ENCODE measurements at regions not wholly inside any gene's neighbourhood (a gene's known extent, or its start where the extent isn't known, plus 50 kb on each side); places are given as distances from the start of the nearest gene placed in this dataset.
A peak's percentile ranks its signal among the peaks of the same experiment; 100 is the strongest.

- DNase-seq (ENCODE audit: low spot score), result no peak
Observed at GRCh38 chr20:22339946-22340345, 244.4 kb downstream of the FOXA2 start.

GRCh38 chr20:22339091-22339881, 245.1 kb downstream of the FOXA2 start:
- Histone ChIP-seq H3K27ac (no peak overlapping the region), H3K4me3 (no peak overlapping the region)
- peak; percentile 46 for TF ChIP-seq CTCF (IDR thresholded peaks at IDR 0.05)
- no peak for DNase-seq (ENCODE audit: low spot score)

More at GRCh38 chr20:22339946-22340345, 244.4 kb downstream of the FOXA2 start:
- no peak overlapping the region for H3K27ac ChIP-seq
- H3K4me3 ChIP-seq, result no peak overlapping the region
- TF ChIP-seq CTCF (IDR thresholded peaks at IDR 0.05), result no peak

- no peak for TF ChIP-seq CTCF (IDR thresholded peaks at IDR 0.05)
- Histone ChIP-seq H3K27ac (no peak overlapping the region), H3K4me3 (no peak overlapping the region)
- DNase-seq (ENCODE audit: low spot score), result no peak
Observed at GRCh38 chr20:22338140-22338708, 246.1 kb downstream of the FOXA2 start.

GRCh38 chr20:22335210-22335609, 249.2 kb downstream of the FOXA2 start:
- Histone ChIP-seq H3K27ac (no peak overlapping the region), H3K4me3 (no peak overlapping the region)
- DNase-seq (ENCODE audit: low spot score), result no peak
- no peak for TF ChIP-seq CTCF (IDR thresholded peaks at IDR 0.05)

GRCh38 chr20:22333885-22334545, 250.4 kb downstream of the FOXA2 start:
- TF ChIP-seq CTCF (IDR thresholded peaks at IDR 0.05), result peak; percentile 53
- H3K4me3 ChIP-seq, result no peak overlapping the region
- no peak overlapping the region for H3K27ac ChIP-seq
- no peak for DNase-seq (ENCODE audit: low spot score)

GRCh38 chr20:22324505-22324904, 259.9 kb downstream of the FOXA2 start:
- DNase-seq (ENCODE audit: low spot score), result no peak
- Histone ChIP-seq H3K27ac (no peak overlapping the region), H3K4me3 (no peak overlapping the region)
- no peak for TF ChIP-seq CTCF (IDR thresholded peaks at IDR 0.05)

Measured in coronary artery (tissue), 2 donors.